ENCODE measurements at regions not wholly inside any gene's neighbourhood (a gene's known extent, or its start where the extent isn't known, plus 50 kb on each side); places are given as distances from the start of the nearest gene placed in this dataset.
A peak's percentile ranks its signal among the peaks of the same experiment; 100 is the strongest.

- H2AFZ ChIP-seq (ENCODE audit: low read length): no peak overlapping the region
- H2BK120ac ChIP-seq (ENCODE audit: low read depth, low read length, poor library complexity, severe bottlenecking): no peak overlapping the region
- no peak overlapping the region for H3K14ac ChIP-seq (ENCODE audit: insufficient read depth, low read length)
- no peak overlapping the region for H2AK5ac ChIP-seq (ENCODE audit: insufficient read length, low read length)
- no peaks in the 10 kb centered on the region for H4K20me1 ChIP-seq (ENCODE audit: control insufficient read depth, insufficient read depth, insufficient read length)
- H3K4ac ChIP-seq (ENCODE audit: low read depth, low read length): no peak overlapping the region
- Mint-ChIP-seq H3K4me3 (no peak overlapping the region), H3K9me3 (peaks cover 6 to 7% of the 10 kb centered on the region in 2 experiments; a peak in 4 of 5 replicates), H3K36me3 (ENCODE audit: insufficient read depth in 1 of 3, low read depth in 3 of 3) (peaks cover 0 to 3% (median 0%) of the 10 kb centered on the region in 3 experiments; a peak in 2 of 7 replicates), H3K27ac (no peak overlapping the region), H3K4me1 (peaks cover 0 to 6% of the 10 kb centered on the region in 2 experiments; a peak in 1 of 4 replicates), H3K27me3 (ENCODE audit: low read depth) (no peaks in the 10 kb centered on the region; the same call in 1 of the 2 replicates)
- H3T11ph ChIP-seq (ENCODE audit: low read length): no peak overlapping the region
- H3K9ac ChIP-seq (ENCODE audit: extremely low read depth, insufficient read length, low read length): no peak overlapping the region
- no peaks in the 10 kb centered on the region for H3K23me2 ChIP-seq (ENCODE audit: insufficient read length, low read depth, low read length, poor library complexity, severe bottlenecking)
- H4K8ac ChIP-seq (replicated peaks; ENCODE audit: insufficient read length, low read depth, low read length): no peak overlapping the region
- H3K79me1 ChIP-seq (ENCODE audit: insufficient read depth, low read depth, low read length, poor library complexity, severe bottlenecking): no peaks in the 10 kb centered on the region
- H3K18ac ChIP-seq (ENCODE audit: insufficient read length, low read depth, low read length): no peak overlapping the region
- H3K4me2 ChIP-seq (ENCODE audit: insufficient read depth, insufficient read length, low read length): no peak overlapping the region
- H2BK12ac ChIP-seq (ENCODE audit: insufficient read length, low read depth, low read length): no peak overlapping the region
- H3K79me2 ChIP-seq (ENCODE audit: insufficient read depth, low read length): no peaks in the 10 kb centered on the region
- no peak overlapping the region for H3K56ac ChIP-seq (ENCODE audit: insufficient read length, low read depth, low read length)
- TF ChIP-seq CTCF (conservative IDR thresholded peaks at IDR 0.05): no peak
- no peak overlapping the region for H2BK5ac ChIP-seq (ENCODE audit: insufficient read length, low read length)
- DNase-seq: peak; percentile 36
- WGBS (ENCODE audit: extremely low coverage, insufficient read length, low lambda C conversion rate): no CpG with 5 or more reads among the region's 8 CpGs
- no peaks in the 10 kb centered on the region for H3K4me1 ChIP-seq (ENCODE audit: insufficient read depth, low read length)
- no peak overlapping the region for H2BK15ac ChIP-seq (ENCODE audit: low read depth, low read length)
- H3K23ac ChIP-seq (ENCODE audit: insufficient read length, low read depth, low read length): no peak overlapping the region
- no peak overlapping the region for H4K91ac ChIP-seq (ENCODE audit: insufficient read length, low read depth, low read length)
- no peak overlapping the region for H2BK20ac ChIP-seq (ENCODE audit: low read depth, low read length, poor library complexity, severe bottlenecking)
- H3K27ac ChIP-seq (ENCODE audit: insufficient read length, low read depth, low read length): no peak overlapping the region
- H3K27me3 ChIP-seq (ENCODE audit: insufficient read depth, low read length): no peaks in the 10 kb centered on the region
- H4K5ac ChIP-seq (ENCODE audit: insufficient read length, low read depth, low read length): no peak overlapping the region
- no peaks in the 10 kb centered on the region for H3K9me3 ChIP-seq (ENCODE audit: control insufficient read depth, low read depth, low read length)
Observed at GRCh38 chr10:2111965-2112364, 374.6 kb upstream of the ADARB2 start.
